ENCODE measurements at regions not wholly inside any gene's neighbourhood (a gene's known extent, or its start where the extent isn't known, plus 50 kb on each side); places are given as distances from the start of the nearest gene placed in this dataset.

DNA sequence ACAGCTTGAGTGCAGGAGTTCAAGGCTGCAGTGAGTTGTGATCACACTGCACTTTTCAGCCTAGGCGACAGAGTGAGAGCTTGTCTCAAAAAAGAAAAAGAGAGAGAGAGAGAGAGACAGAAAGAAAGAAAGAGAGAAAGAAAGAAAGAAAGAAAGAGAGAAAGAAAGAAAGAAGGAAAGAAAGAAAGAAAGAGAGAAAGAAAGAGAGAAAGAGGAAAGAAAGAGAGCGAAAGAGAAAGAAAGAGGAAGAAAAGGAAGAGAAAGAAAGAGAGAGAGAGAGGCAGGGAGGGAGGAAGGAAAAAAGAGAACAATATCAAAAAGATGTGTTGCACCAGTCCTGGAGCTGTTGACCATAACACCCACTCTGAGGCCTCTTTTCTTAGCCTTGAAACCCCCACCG is 89.8 kb upstream of the MBOAT2 start:
- Histone ChIP-seq H3K4me1 (ENCODE audit: control insufficient read depth in 1 of 2, insufficient read depth in 1 of 2, low read depth in 1 of 2, low read length in 1 of 2) (peaks cover 22% of the 10 kb centered on the region in 2 experiments), H3K4me3 (ENCODE audit: low read depth in 1 of 2, low read length in 1 of 2) (no peak overlapping the region), H3K27ac (no peak overlapping the region), H3K9me3 (no peaks in the 10 kb centered on the region), H3K27me3 (no peaks in the 10 kb centered on the region), H3K36me3 (no peaks in the 10 kb centered on the region)
- TF ChIP-seq CTCF (IDR thresholded peaks at IDR 0.05), result no peak

GRCh38 chr2:9092383-9093282 is 89.1 kb upstream of the MBOAT2 start:
- H3K27me3 ChIP-seq, result no peaks in the 10 kb centered on the region
- H3K36me3 ChIP-seq, result no peaks in the 10 kb centered on the region
- peaks cover 22% of the 10 kb centered on the region in 2 experiments for H3K4me1 ChIP-seq (ENCODE audit: control insufficient read depth in 1 of 2, insufficient read depth in 1 of 2, low read depth in 1 of 2, low read length in 1 of 2)
- no peaks in the 10 kb centered on the region for H3K9me3 ChIP-seq
- no peak for TF ChIP-seq CTCF (IDR thresholded peaks at IDR 0.05)
- no peak overlapping the region for H3K4me3 ChIP-seq (ENCODE audit: low read depth in 1 of 2, low read length in 1 of 2)
- no peak overlapping the region for H3K27ac ChIP-seq

DNA sequence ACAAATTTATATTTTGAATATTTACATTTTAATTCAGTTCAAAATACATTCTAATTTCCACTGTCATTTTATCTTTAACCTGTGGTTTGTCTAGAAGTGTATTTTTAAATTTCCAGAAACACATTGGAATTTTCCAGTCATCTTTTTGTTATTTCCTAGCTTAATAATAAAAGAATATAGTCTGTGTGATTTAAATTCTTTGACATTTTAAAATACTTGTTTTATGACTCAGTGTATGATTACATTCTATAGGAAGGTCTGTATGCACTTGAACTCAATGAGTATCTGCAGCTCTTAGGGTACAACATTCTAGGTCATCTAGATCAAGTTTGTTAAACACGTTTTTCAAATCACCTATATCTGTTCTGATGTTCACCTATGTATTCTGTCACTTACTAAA is 88.3 kb upstream of the MBOAT2 start:
- H3K27ac ChIP-seq, result no peak overlapping the region
- no peaks in the 10 kb centered on the region for H3K9me3 ChIP-seq
- no peak overlapping the region for H3K4me3 ChIP-seq (ENCODE audit: low read depth in 1 of 2, low read length in 1 of 2)
- peaks cover 22% of the 10 kb centered on the region in 2 experiments for H3K4me1 ChIP-seq (ENCODE audit: control insufficient read depth in 1 of 2, insufficient read depth in 1 of 2, low read depth in 1 of 2, low read length in 1 of 2)
- TF ChIP-seq CTCF (IDR thresholded peaks at IDR 0.05), result no peak
- H3K36me3 ChIP-seq, result no peaks in the 10 kb centered on the region
- no peaks in the 10 kb centered on the region for H3K27me3 ChIP-seq

GRCh38 chr2:9089831-9090230 is 86.3 kb upstream of the MBOAT2 start:
- no peaks in the 10 kb centered on the region for H3K36me3 ChIP-seq
- TF ChIP-seq CTCF (IDR thresholded peaks at IDR 0.05), result no peak
- H3K27ac ChIP-seq, result no peak overlapping the region
- no peaks in the 10 kb centered on the region for H3K27me3 ChIP-seq
- no peaks in the 10 kb centered on the region for H3K9me3 ChIP-seq
- H3K4me3 ChIP-seq (ENCODE audit: low read depth in 1 of 2, low read length in 1 of 2), result no peak overlapping the region
- peaks cover 9 to 10% of the 10 kb centered on the region in 2 experiments for H3K4me1 ChIP-seq (ENCODE audit: control insufficient read depth in 1 of 2, insufficient read depth in 1 of 2, low read depth in 1 of 2, low read length in 1 of 2)

- Histone ChIP-seq H3K4me3 (ENCODE audit: low read depth in 1 of 2, low read length in 1 of 2) (no peak overlapping the region), H3K27ac (no peak overlapping the region)
Measured at GRCh38 chr2:9087121-9087681, 83.7 kb upstream of the MBOAT2 start.

More at GRCh38 chr2:9087121-9087681, 83.7 kb upstream of the MBOAT2 start:
- TF ChIP-seq CTCF (IDR thresholded peaks at IDR 0.05), result no peak
- H3K4me1 ChIP-seq (ENCODE audit: control insufficient read depth in 1 of 2, insufficient read depth in 1 of 2, low read depth in 1 of 2, low read length in 1 of 2), result no peaks in the 10 kb centered on the region
- no peaks in the 10 kb centered on the region for H3K36me3 ChIP-seq
- H3K9me3 ChIP-seq, result no peaks in the 10 kb centered on the region
- no peaks in the 10 kb centered on the region for H3K27me3 ChIP-seq
